Lower lobe of right lung (tissue), 2 donors: ENCODE measurements at regions not wholly inside any gene's neighbourhood (a gene's known extent, or its start where the extent isn't known, plus 50 kb on each side); places are given as distances from the start of the nearest gene placed in this dataset.

Experiments used
- ATAC-seq, 2 donors: fragments of 200-7000 bp; cut with Tn5 transposase; one replicate each; pipeline ENCODE4 v1.9.1; 2020 to 2022; ENCODE audit warnings: mild to moderate bottlenecking in 2 of 2, moderate library complexity in 2 of 2
- DNase-seq: peaks from one replicate; pipeline ENCODE4 v3.0.0-alpha.2; 2020
- H3K27ac ChIP-seq: fragments of 200-600 bp; one replicate; pipeline ENCODE4 v1.8.0; 2022
- H3K27me3 ChIP-seq: fragments of 200-600 bp; one replicate; pipeline ENCODE4 v1.8.0; 2022; ENCODE audit warnings: low read depth
- H3K36me3 ChIP-seq: fragments of 200-600 bp; one replicate; pipeline ENCODE4 v1.8.0; 2022; ENCODE audit warnings: mild to moderate bottlenecking
- H3K4me1 ChIP-seq: fragments of 200-600 bp; one replicate; pipeline ENCODE4 v1.8.0; 2022
- H3K4me3 ChIP-seq: fragments of 200-600 bp; one replicate; pipeline ENCODE4 v1.8.0; 2022; ENCODE audit warnings: mild to moderate bottlenecking
- H3K9me3 ChIP-seq: fragments of 200-600 bp; one replicate; pipeline ENCODE4 v1.8.0; 2022
- intact Hi-C: fragments of 100-400 bp; cut with DNase I; formaldehyde crosslinking; loops from one replicate; pipeline ENCODE4 v1.11.0; 2022
- TF ChIP-seq, protein P1 (sequence below): fragments of 200-600 bp; IDR thresholded peaks from one replicate; pipeline ENCODE4 v1.8.0; 2022; ENCODE audit warnings: antibody characterized with exemption, mild to moderate bottlenecking
- donor health status: DM: no; HTN: yes; CAD: no; lungs with severe emphysema.

DNA sequence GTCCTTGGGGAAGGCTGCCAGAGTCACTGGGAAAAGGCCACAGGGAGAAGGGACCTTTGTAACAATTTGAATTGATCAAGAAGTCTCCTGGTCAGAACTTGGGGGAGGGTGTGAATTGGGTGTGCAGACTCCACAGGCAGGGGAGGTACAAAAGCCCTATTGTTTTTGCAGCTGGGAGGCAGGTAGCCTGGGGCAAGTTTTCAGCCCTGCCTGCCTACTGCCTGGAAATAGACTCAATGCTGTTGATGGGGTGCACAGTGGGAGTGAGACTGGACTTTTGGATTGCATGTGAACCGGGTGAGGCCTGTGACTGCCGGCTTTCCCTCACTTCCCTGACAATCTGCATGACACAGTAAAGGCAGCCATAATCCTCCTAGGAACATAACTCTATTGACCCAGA, 947.0 kb downstream of the REEP3 start:
- no peak overlapping the region for H3K4me3 ChIP-seq
- H3K36me3 ChIP-seq, result no peaks in the 10 kb centered on the region
- H3K27ac ChIP-seq, result no peak overlapping the region
- no peaks in the 10 kb centered on the region for H3K27me3 ChIP-seq
- no peaks in the 10 kb centered on the region for H3K4me1 ChIP-seq
- no peak for DNase-seq
- intact Hi-C loops, result no loop called here
- H3K9me3 ChIP-seq, result no peaks in the 10 kb centered on the region
- ATAC-seq, result no peak
- TF ChIP-seq, protein P1, sequence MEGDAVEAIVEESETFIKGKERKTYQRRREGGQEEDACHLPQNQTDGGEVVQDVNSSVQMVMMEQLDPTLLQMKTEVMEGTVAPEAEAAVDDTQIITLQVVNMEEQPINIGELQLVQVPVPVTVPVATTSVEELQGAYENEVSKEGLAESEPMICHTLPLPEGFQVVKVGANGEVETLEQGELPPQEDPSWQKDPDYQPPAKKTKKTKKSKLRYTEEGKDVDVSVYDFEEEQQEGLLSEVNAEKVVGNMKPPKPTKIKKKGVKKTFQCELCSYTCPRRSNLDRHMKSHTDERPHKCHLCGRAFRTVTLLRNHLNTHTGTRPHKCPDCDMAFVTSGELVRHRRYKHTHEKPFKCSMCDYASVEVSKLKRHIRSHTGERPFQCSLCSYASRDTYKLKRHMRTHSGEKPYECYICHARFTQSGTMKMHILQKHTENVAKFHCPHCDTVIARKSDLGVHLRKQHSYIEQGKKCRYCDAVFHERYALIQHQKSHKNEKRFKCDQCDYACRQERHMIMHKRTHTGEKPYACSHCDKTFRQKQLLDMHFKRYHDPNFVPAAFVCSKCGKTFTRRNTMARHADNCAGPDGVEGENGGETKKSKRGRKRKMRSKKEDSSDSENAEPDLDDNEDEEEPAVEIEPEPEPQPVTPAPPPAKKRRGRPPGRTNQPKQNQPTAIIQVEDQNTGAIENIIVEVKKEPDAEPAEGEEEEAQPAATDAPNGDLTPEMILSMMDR, result no peak

DNA sequence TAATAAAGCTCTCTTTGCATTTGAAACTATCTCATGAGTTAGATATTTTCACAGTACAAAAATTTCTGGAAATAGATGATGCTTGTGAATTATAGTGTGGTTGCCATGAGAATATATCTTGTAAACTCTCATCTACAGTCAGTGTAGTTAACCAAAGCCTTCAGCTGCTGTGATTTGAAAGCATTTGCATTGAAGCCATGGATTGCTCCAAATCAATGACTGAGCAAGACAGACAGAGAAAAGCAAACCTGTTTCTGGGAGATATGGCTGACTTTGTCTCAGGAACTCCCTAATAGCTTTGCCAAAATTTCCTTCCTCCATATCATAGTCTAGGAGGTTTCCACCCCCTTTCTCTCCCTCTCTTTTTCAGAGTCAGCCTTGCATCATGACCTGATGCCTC, 955.3 kb downstream of the REEP3 start:
- Histone ChIP-seq H3K36me3 (no peaks in the 10 kb centered on the region), H3K27me3 (no peaks in the 10 kb centered on the region), H3K4me3 (no peak overlapping the region), H3K27ac (no peak overlapping the region), H3K9me3 (no peaks in the 10 kb centered on the region), H3K4me1 (no peaks in the 10 kb centered on the region)
- TF ChIP-seq, protein P1, result no peak
- intact Hi-C loops, result no loop called here
- ATAC-seq (no peak), DNase-seq (no peak)

DNA sequence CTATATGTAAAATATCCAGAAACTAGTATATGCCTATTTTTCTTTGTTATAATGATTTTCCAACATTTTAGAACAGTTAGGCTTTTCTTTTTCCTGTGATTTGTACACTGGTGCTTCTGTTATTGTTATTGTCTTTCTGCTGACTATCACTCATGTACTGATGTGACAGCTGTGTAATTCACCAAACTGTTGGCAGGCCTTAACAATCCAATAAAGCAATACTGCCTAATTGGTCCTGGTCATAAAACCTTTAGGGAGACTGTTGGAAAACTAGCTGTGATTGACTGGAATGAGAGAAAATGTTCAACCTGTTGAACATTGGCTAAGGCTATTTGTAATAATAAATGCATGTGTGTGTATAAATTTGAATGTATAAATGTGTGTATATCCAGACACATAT, 956.6 kb downstream of the REEP3 start:
- ATAC-seq, result no peak
- no peak overlapping the region for H3K4me3 ChIP-seq
- H3K27me3 ChIP-seq, result no peaks in the 10 kb centered on the region
- DNase-seq, result no peak
- TF ChIP-seq, protein P1, result no peak
- no peak overlapping the region for H3K27ac ChIP-seq
- H3K9me3 ChIP-seq, result no peaks in the 10 kb centered on the region
- no peaks in the 10 kb centered on the region for H3K36me3 ChIP-seq
- no peaks in the 10 kb centered on the region for H3K4me1 ChIP-seq
- intact Hi-C loops, result no loop called here

DNA sequence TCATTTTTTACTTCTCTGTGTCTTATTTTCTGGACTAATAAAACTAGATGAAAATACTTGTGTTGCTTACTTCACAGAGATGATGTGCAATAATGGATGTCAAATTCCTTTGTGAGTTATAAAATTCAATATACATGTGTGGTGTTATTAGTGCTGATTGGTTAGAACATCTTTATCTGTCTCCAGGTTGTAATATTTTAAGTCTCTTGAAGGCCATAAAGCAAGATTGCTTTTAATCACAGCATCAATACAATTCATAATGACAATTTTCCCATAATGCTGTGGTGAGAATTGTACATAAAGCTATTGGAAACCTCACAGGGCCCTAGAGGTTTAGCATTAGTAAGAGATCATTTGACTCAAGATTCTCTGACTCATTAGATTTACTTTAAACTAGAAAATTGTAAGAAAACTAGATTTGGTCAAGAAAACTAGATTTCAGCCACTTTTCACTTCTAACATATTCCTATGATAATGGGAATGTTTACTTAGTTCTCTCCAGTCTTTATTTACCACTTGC, 963.7 kb downstream of the REEP3 start:
- ATAC-seq, result no peak
- TF ChIP-seq, protein P1, result no peak
- Histone ChIP-seq H3K4me3 (no peak overlapping the region), H3K9me3 (no peaks in the 10 kb centered on the region), H3K4me1 (no peaks in the 10 kb centered on the region), H3K36me3 (no peaks in the 10 kb centered on the region), H3K27me3 (no peaks in the 10 kb centered on the region), H3K27ac (no peak overlapping the region)
- intact Hi-C loops, result no loop called here
- DNase-seq, result no peak

DNA sequence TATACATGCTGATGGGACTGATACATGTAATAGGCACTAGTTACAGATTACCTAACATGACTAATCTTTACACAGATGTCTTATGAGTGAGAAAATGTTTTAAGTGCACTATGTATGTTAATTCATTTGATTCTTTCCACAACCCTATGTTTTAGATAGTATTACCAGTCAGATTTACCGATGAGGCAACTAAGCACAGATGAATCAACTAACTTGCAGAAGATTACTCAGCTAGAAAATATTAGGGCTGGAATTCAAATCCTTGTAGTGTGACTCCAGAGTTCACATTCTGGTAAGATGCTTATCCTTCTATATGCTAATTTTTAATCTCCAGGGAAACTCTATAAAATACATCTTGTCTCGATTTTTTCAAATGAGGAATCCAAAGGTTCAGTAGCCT, 964.9 kb downstream of the REEP3 start:
- Histone ChIP-seq H3K4me3 (no peak overlapping the region), H3K36me3 (no peaks in the 10 kb centered on the region), H3K4me1 (no peaks in the 10 kb centered on the region), H3K27ac (no peak overlapping the region), H3K9me3 (no peaks in the 10 kb centered on the region), H3K27me3 (no peaks in the 10 kb centered on the region)
- intact Hi-C loops, result no loop called here
- DNase-seq, result no peak
- ATAC-seq, result no peak
- TF ChIP-seq, protein P1, result no peak

DNA sequence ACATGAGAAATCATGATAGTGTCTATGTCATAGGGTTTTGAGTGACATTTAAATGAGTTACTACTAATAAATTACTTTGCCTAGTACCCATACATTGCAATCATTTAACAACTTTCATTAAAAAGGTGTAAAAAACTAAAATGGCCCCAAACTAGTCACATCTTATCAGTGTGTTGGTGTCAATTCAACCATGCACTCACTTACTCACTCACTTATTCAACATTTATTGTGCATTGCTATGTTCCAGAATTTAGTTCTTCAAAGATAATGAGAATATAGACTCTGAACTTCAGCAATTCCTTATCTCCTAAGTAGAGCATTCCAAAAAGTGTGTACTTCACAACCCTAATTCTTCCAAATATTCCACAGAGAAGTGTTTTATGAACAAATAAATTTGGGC, 965.7 kb downstream of the REEP3 start:
- no peak for DNase-seq
- TF ChIP-seq, protein P1, result no peak
- Histone ChIP-seq H3K4me1 (no peaks in the 10 kb centered on the region), H3K4me3 (no peak overlapping the region), H3K9me3 (no peaks in the 10 kb centered on the region), H3K27me3 (no peaks in the 10 kb centered on the region), H3K36me3 (no peaks in the 10 kb centered on the region), H3K27ac (no peak overlapping the region)
- ATAC-seq, result no peak
- intact Hi-C loops, result no loop called here
